LNCaP clone FGC (cell line): ENCODE measurements at regions not wholly inside any gene's neighbourhood (a gene's known extent, or its start where the extent isn't known, plus 50 kb on each side); places are given as distances from the start of the nearest gene placed in this dataset.

ENCODE experiments used
- DNase-seq: peaks from one replicate; pipeline ENCODE4 v3.0.0-alpha.2; 2011; ENCODE audit warnings: low read depth
- H3K4me3 ChIP-seq: 2 replicates; pipeline ENCODE4 v1.5.1; 2011; ENCODE audit warnings: mild to moderate bottlenecking, low read depth, low read length, control low read depth
- TF ChIP-seq, protein P1 (sequence below): IDR thresholded peaks from 2 replicates; pipeline ENCODE4 v1.5.1; 2012; ENCODE audit warnings: mild to moderate bottlenecking; ENCODE audit not compliant: control insufficient read depth, insufficient read depth; ENCODE audit errors: extremely low read depth

DNA sequence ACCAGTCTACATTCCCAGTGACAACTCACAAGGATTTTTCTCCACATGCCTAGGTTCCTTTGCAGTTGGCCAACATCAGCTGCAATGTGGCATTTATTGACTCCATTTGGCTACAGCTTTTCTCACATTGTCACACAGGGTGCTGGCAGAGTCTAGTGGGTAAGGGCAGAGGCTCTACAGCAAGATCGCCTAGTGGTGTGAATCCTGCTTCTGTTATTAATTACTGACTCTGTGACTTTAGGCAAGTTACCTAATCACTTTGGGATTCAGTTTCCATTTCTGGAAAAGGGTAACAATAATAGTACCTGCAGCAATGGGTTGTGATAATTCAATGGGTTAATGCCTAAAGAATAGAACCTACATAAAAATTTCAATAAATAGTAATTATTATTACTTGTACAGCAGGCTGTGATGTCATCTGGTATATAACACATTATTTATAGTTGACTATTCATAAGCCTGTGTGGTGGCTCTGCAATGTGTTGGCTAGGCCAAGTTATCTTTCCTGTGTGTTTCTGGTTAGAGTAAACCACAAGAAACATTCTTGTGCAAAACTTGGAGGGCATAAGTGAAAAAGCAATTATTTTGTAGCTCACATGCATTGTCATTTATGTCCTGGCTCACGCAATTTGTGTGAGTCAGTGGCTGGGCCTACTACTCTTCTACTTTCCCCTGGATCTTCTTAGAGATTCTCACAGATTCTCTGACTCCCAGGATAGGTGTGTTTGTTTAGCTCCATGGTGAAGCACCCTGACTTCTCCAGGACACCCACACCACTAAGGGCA is 59.5 kb downstream of the PTGS2 start:
- TF ChIP-seq, protein P1, sequence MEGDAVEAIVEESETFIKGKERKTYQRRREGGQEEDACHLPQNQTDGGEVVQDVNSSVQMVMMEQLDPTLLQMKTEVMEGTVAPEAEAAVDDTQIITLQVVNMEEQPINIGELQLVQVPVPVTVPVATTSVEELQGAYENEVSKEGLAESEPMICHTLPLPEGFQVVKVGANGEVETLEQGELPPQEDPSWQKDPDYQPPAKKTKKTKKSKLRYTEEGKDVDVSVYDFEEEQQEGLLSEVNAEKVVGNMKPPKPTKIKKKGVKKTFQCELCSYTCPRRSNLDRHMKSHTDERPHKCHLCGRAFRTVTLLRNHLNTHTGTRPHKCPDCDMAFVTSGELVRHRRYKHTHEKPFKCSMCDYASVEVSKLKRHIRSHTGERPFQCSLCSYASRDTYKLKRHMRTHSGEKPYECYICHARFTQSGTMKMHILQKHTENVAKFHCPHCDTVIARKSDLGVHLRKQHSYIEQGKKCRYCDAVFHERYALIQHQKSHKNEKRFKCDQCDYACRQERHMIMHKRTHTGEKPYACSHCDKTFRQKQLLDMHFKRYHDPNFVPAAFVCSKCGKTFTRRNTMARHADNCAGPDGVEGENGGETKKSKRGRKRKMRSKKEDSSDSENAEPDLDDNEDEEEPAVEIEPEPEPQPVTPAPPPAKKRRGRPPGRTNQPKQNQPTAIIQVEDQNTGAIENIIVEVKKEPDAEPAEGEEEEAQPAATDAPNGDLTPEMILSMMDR: no peak
- DNase-seq: no peak
- no peak overlapping the region for H3K4me3 ChIP-seq

DNA sequence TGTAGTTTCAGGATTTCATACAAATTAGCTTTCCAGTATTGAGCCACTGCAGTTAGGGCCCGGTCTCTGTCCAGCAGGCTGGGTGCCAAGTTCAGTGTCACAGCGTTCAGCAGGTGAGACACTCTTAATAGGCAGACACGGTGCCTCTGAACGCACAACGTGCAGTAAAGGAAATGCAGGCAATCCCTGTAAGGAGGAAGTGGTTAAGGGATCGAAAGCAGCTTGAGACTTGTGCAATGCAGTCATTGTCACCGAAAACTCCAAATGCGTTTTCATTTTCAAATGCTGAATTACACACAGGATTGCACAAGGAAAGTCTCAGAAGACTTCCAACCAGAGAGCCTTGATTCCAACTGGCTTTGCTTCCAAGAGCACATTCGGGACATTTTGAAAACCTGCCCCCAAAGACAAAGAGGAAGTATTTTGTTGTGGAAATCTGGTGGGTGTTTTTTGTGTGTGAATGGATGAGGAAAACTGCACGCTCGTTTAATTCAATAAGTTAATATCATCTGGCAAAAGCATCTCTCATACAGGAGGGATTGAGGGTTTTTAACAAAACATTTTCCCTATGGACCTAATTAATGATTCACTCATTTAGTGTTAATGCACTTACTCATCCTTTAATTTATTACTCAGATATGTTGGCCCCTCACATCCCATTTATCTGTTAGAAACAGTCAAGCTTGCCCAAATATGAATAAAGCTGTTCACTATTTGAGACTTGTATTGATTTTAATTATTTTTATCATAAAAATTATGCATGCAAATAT is 61.6 kb downstream of the PTGS2 start:
- no peak for DNase-seq
- H3K4me3 ChIP-seq: no peak overlapping the region
- TF ChIP-seq, protein P1: no peak

DNA sequence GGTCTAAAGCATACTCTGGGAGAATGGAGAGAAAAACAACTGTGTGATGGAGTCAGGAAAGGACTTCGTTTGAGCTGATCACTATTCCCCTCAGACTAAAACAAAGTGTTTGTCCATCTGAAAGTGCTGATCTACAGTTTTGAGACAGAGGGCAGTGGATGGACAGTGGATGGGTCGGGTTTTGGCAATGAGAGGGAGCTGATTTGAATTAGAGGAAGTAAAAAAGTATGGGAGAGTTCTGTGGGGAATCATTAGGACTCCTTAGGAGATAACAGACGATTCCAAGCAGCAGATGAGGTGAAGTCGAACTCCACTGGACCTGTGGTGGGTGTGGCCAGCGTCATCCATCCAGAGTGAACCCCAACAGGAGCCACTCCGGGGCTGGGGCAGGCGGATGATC is 62.3 kb downstream of the PTGS2 start:
- TF ChIP-seq, protein P1: 0 out of 2 replicates have a peak, but pooled peaks have one; percentile 13
- H3K4me3 ChIP-seq: no peak overlapping the region
- DNase-seq: no peak

DNA sequence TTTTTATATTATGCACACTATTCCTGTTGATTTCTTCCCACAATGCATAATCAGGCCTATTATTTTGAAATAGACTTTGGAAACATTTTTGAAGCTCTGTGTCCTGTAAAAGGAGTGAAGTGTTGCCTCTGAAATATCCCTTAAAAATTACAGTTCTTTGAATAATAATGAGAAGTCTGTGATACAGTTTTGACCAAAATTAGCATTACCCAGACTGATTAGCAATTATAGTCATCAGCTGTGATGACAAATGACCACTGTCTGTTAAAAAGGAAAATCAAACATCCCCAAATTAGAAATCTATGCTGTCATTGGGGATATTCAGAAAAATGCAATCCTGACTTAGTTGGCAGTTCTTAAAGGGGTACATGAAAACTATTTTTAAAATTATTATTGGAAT is 63.7 kb downstream of the PTGS2 start:
- no peak for DNase-seq
- no peak overlapping the region for H3K4me3 ChIP-seq
- TF ChIP-seq, protein P1: no peak

DNA sequence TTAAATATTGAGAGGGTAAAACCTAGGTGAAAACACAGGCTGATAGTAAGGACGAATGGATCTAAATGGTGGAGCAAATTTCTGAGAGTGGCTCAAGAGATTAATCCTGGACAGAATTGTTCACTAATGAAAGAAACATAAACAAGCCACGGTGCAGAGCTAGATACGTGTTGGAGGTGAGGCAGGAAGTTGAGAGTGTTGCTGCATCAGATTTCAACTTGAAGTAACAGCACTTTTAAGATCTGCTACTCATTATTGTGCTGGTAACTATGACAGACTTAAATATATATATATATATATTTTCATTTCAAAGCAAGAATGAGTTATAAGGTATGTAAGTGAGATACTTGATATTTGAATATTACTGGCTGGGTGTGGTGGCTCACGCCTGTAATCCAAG is 64.9 kb downstream of the PTGS2 start:
- DNase-seq: no peak
- TF ChIP-seq, protein P1: no peak

DNA sequence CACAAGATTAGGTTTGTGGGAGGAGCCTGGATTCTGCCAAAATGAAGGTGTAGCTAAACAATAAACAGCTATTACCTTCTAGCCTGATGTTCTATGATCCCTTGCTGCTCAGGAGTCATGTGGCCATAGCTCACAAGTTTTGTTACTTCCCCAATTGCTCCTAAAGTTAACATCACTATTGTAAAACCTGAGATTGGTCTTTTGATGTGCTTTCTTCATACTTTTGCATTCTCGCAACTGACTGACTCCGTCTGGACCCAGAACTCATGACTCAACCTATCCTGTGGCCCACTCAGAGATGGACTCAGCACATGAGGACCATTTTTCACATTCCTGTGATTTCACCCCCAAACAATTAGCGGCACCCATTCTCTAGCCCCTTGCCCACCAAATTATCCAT is 69.1 kb downstream of the PTGS2 start:
- no peak for DNase-seq
- TF ChIP-seq, protein P1: no peak
- H3K4me3 ChIP-seq: no peak overlapping the region

More for the DNA sequence above, 64.9 kb downstream of the PTGS2 start:
- H3K4me3 ChIP-seq: no peak overlapping the region
